ENCODE measurements at regions not wholly inside any gene's neighbourhood (a gene's known extent, or its start where the extent isn't known, plus 50 kb on each side); places are given as distances from the start of the nearest gene placed in this dataset.
A peak's percentile ranks its signal among the peaks of the same experiment; 100 is the strongest.
"Not testable (repeated sequence)": the region's sequence is repeated elsewhere in the genome, so short reads cannot be mapped to it uniquely, and the experiment has no call there.

DNA sequence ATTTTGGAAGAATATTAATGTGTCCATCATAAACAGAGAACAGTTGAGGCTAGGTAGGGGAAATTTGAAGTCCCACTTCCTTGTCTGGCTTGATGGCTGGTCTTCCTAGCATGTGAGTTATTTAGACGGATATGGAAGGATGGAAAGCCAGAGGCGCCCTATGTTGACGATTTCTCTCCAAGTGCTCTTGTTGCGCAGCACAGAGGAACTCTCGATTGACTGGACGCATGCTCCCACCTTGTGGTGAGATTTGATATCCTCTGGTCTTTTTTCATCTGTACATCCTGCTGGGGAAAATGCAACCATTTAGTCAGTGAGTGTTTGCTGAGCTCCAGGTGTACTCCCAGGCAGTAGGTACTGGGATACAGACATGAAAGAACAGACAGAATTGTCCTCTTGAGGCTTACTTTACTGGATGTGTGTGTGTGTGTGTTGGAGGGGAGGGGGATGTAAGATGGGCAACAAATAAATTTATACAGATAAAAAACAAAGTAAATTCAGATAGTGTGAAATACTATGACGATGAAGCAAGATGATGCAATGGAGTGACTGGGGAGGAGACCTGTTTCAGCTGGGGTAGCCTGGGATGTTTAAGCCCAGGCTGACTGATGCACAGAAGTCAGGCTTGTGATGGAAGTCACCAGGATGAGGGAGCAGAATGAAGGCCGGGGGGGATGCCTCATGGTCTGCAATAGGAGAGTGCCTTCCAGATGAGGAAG, 137.2 kb downstream of the TRIM43 start:
- DNase-seq = peak; percentile 93

DNA sequence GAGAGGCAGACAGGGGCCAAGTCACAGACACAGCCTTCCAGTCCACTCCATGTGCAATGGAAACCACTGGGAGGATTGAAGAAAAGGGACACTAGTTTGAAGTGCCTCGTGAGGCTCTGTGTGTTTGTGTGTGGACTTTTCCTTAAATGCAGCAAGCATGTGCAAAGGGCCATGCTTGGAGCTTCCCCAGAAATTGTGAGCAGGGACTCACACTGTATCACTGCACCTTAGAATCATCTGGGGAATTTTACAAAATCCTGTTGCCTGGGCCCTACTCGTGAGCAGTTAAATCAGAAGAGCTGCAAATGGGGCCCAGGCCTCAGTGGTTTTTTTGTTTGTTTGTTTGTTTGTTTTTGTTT, 137.8 kb downstream of the TRIM43 start:
- no peak for DNase-seq

DNA sequence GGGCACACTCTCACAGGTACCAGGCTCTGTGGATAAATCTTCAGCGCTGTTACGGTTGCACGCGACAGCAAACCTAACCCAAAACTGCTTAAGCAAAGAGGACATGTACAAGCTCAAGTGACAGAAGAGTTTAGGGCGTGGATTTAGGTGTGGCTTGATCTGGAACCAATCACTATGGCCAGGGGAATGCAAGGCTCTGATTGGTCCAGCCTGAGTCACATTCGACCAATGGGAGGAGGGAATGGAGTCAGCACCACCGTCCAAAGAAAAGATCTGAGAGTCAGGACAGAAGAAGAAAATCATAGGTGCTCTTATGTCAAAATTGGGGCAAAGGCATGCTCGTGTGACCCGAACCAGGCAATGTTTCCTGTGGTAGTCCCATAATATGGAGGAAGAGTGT, 139.0 kb downstream of the TRIM43 start:
- DNase-seq = no peak

DNA sequence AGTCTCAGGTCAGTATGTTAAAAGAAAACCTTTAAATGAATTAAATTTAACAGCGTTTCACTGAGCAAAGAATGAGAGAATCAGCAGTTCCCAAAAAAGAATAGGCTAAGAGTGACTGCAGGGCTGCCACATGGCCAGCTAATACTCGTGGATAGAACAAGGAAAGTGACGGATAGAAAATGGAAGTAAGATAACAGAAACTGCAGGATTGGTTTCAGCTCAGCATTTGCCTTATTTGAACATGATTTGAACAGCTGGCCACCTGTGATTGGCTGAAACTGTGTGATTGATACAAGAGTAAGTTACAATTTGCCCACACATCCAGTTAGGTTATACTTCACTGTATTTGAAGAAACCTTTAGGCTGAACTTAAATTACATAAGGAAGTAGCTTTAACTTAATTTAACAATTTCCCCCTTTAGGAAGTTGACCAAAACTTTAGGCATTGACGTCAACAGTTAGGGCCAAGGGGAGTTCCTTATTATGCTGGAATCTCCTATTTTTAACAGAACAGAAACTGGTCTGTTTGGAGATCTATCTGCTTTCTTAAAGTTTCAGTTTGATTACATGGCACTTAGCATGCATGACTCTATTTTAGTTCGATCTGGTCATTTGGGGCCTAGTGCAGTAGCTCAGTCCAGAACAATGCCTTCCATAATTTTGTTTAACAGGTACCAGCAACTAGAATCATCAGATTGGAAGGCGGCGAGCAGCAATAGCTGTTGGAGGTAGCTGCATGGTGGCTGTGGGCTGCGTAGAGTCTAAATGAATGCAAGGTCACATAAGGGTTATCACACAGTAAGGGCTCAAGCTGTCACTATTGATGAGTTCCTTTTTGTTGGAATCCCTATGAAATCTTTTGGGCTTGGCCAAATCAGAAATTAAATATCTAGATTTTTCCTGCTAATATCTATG, 143.4 kb downstream of the TRIM43 start:
- no peak for DNase-seq

DNA sequence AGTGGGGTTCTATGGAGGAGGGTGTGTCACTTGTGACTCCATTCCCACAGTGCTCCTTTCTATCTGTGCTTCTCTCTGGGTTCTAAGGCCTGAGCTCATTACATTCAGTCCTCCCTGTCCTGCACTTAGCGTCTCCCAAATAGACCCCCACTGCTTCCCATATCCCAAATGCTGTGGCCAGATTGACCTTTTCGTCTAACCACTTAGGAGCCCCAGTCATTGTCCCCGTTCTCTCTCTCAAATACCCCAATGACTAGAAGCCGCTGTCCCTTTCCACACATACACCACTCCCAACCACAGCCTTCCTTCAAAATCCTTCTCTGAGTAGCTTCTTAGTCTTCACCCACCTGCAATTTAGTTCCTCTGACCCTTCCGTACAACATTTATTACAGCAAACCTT, 146.5 kb downstream of the TRIM43 start:
- no peak for DNase-seq

DNA sequence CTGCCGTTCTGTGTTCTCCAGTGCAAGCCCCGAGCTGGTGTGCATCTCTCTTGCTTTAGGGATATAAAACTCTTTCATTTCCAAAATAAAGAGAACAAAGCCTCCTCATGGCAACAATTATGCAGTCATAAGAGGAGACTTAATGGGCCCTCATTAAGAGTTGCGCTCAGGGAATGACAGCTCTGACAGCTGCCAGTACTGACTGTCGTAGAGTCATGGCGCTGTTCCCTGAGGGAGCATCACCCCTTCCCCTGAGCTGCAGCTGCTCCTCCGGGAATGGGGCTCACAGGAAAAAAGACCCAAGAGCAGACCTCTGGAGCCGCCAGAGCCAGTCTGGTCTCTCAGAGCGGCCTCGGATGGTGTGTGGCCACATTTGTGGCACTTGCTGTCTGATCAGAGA, 160.3 kb downstream of the TRIM43 start:
- DNase-seq = peak; percentile 59

DNA sequence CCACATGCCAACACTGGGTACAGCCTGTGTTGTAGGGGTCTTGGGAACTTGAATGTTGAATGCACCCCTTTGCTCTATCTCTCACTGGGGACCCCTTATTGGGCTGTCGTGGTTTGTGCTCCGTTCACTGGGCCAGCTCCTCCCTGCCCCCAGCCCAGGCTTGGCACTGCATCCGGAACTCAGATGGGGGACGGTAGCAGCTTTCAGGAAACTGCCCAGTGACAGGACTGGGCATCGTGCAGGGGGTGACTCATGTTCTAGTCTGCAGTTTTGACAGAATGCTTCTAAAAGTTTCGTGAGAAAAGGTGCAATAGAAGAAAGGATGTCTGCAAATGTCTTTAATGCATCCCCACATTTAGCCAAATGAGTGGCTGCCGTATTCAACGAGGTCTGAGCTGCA, 162.0 kb downstream of the TRIM43 start:
- not testable (repeated sequence) for DNase-seq

DNA sequence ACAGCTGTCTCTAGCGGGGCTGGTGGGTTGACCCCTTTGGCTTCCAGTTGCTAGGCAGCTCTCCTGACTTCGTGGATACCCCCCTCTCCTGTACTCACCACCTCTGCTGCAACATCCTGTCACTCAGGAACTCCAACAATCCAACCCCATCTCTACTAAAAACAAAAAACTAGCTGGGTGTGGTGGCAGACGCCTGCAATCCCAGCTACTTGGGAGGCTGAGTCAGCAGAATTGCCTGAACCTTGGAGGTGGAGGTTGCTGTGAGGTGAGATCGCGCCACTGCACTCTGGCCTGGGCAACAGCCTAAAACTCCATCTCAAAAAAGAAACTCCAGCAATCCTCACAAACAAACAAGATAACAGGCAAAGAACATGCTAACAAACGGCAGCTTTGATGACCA, 162.4 kb downstream of the TRIM43 start:
- DNase-seq = not testable (repeated sequence)

DNA sequence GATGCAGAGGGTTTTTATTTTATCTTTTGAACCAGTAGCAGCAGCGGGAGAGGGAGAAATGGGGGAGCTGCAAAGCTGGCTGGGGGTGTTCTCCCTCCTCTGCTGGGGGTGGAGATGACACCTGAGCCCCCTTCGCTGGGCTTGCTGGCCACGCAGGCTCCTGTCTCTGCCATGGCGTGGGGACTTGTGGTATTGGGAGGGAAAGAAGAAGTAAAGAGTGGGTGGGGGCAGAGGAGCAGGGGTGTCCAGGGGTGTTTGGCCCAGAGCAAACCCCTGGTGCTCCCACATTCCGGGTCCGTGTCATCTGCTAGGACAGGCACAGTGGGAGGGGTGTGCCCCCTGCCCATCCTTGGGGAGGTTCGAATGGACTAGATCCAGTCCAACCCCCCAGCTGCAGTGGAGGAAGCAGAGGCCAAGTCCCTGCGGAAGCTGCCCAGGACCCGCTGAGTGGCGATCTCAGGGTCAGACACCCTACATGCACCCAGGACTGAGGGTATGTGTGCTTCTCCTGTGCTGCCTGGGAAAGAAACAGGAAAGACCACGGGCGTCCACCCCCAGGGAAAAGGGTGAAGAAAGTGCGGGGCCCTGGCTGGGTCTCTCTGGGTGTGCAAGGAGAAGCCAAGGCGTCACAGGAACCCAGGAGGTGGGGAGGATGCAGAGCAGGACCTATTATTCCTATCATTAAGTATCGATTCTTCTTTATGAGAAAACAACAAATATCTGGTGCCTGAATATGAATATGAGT, 163.2 kb downstream of the TRIM43 start:
- not testable (repeated sequence) for DNase-seq

DNA sequence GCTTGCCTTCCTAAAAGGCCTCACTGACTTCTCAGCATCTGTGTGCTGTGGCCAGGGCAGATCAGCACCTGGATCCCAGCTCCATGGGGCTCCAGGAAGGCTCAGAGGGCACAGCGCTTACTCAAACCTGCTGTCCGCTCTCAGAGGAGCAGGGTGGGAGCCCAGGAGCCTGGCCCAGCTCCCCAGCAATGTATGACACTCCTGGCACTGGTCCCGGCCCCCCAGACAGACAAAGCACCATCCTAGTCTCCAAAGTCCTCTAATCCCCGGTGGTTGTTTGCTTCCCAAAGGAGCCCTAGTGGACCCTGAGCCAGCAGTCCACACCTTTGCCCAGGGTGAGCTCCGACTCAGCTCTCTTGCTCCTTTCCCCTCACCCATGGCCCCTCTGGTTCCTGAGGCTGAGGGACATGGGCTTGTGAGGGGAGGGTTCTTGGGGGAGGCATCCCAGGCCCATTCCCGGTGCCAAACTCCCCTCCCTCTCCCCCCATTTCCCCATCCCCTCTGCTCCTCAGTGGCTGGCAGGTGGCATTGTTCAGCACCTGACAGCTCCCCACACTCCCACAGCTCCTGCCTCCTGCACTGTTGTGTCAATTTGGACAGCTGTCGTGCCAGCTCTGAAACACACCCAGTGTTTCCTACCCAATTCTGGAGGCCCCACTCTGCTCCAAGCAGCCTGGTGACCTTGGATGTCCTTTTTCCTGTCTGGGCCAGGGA, 164.3 kb downstream of the TRIM43 start:
- not testable (repeated sequence) for DNase-seq

DNA sequence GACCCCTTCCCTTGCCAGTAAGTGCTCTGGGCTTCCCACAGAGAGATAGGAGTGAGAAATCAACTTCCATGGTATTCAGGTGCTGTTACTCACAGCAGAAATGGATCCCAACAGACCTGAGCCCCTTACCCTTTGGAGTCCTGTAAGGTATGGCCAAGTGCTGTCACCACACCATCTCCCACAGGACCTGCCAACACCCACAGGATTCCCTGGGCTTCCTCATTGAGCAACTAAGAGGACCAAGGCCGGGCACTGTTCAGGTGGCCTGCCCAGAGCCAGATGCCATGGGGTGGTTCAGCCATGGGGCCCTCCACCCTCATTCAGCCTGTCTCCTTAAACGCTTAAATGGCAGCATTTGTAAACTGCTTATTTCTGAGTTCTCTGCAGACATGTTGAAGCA, 166.2 kb downstream of the TRIM43 start:
- no peak for DNase-seq

DNA sequence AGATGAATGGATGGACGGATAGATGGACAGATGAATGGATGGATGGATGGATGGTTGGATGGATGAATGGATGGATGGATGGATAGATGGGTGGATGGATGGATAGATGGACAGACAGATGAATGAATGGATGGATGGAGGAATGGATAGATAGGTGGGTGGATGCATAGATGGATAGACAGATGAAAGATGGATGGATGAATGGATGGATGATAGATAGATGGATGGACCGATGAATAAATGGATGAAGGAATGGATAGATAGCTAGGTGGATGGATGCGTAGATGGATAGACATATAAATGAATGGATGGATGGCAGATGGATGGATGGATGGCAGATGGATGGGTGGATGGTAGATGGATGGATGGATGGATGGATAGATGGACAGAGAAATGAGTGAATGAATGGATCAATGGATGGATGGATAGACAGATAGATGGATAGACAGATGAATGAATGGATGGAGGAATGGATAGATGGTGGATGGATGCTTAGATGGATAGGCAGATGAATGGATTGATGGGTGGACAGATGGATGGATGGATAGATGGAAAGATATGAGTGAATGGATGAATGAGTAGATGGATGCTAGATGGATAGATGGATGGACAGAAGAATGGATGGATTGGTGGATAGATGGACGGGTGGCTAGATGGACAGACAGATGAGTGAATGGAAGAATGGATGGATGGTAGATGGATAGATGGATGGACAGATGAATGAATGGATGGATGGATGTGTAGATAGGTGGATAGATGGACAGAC, 167.9 kb downstream of the TRIM43 start:
- no peak for DNase-seq

DNA sequence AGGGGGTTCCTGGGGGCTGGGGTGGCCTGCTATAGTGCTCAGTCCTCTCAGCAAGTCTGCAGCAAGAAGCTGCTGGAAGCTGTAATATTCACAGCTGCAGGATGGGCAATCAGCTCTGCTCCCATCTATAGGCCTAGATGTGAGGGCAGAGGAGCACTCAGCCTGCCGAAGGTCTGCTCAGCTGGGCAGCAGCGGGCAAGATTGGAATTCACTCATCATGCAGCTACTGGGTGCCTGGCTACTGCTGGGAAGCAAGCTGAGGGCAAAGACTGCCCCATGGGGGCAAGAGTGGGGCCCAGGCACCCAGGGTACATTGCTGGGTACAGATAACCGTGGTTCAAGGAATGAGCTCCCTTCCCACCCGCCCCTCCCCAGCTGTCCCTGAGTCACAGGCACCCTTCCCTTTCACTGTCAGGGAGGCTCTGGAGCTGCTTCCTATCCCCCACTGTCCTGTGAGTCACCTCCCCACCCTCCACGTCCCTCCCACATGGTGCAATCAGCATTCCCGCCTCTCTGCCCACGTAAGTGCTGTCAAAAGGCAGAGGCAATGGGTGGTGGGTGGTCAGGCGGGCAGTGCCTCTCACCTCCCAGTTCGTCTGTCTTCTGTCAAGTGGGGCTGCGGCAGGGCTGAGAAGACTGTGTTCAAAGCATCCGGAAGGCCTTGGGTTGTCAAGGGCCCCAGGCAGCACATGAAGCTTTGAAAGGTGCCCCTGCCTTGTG, 169.2 kb downstream of the TRIM43 start:
- no peak for DNase-seq

DNA sequence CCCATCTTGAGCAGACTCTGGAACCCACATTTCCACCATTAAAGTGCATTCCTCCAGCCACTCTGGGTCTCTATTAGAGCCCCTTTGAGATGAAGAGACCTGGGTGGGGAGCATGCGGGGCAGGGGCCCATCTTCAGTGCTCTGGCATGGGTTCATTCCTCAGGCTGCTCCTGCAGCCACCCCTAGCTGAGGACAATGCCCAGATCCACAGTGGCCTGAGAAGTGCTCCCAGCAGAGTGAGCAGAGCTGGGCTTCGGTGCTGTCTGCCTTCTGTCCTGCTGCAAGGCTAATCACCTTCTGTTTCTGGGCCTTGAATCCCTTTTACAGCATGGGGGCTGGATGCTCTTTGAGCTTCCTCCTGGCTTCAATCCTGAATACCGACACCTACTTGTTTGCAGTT, 169.8 kb downstream of the TRIM43 start:
- DNase-seq = no peak

DNA sequence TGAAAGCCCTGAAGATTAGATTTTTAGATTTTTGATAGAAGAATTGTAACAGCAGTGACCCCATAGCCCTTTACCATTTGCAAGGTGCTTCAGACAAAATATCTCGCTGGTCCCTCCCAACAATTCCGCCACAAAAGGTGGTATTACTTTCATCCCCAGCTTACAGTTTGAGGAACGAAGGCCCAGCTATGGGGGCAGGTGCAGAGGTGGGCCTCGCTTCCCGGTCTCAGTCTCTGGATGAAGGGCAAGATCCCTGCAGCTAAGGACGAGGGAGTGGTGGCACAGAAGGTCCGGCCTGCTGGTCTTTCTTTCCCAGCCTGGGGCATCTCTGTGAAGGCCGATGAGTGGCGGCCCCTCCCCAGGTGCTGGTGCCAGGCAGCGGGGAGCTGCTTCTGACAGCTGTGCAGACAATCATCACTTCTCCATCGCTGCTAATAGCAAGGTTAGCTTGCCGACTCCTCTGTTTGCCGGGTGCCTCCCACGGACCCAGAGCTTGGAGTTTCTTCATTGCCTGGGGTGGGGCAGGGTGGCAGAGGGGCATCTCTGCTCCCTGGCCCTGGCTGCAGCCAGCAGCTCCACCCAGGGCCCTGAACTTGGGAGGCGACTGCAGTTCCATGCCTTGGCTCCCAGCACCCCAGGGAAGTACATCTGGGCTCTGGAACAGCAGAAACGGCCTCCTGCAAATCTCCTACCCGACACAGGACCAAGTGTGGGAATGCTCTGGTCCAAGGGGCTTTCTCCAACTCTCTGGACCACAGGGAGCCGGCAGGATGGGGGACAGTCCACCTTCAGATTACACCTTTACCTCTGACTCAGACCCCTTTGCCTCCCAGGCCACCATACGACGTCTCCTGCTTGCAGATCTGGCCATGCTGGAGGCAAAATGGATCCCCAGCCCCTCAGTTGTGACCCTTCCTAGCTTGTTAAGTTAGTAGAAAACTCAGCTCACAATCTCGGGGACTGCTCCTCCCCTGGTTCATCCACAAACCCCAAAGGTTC, 170.5 kb downstream of the TRIM43 start:
- DNase-seq = not testable (repeated sequence)

DNA sequence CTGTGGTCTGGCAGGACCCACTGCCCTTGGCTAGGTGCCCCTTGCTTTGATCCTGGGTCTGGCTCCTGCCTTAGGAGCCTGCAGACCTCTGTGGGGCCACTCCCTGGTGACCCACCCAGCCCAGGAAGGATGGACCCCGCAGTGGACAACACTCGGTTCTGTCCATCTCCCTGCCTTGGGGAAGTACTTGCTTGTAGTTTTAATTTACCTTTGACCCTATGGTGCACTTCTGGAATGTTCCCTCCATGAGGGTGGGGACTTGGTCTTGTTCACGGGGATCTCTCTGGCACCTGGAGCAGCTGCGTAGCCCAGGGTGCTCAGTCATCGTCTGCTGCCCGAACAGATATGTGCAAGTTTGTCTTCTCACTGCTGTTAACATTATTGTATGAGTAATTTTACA, 171.3 kb downstream of the TRIM43 start:
- DNase-seq = not testable (repeated sequence)

DNA sequence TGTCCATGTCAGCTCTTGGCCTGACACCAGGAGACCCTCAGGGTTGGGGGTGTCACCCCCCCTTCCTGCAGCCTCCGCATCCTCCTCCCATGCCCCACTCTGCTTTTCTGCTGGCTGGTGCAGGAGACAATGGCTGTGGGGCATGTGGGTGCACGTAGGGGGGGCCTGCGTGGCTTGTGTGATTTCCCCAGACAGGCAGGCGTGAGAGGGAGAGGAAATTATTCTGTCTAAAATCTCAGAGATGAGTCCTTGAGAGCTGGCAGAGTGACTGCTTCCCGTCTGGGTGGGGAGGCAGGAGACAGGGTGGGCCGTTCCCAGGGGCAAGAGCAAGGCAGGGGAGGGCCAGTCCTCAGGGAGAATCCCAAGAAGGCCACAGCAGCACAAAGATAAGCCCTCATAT, 173.2 kb downstream of the TRIM43 start:
- DNase-seq = not testable (repeated sequence)

DNA sequence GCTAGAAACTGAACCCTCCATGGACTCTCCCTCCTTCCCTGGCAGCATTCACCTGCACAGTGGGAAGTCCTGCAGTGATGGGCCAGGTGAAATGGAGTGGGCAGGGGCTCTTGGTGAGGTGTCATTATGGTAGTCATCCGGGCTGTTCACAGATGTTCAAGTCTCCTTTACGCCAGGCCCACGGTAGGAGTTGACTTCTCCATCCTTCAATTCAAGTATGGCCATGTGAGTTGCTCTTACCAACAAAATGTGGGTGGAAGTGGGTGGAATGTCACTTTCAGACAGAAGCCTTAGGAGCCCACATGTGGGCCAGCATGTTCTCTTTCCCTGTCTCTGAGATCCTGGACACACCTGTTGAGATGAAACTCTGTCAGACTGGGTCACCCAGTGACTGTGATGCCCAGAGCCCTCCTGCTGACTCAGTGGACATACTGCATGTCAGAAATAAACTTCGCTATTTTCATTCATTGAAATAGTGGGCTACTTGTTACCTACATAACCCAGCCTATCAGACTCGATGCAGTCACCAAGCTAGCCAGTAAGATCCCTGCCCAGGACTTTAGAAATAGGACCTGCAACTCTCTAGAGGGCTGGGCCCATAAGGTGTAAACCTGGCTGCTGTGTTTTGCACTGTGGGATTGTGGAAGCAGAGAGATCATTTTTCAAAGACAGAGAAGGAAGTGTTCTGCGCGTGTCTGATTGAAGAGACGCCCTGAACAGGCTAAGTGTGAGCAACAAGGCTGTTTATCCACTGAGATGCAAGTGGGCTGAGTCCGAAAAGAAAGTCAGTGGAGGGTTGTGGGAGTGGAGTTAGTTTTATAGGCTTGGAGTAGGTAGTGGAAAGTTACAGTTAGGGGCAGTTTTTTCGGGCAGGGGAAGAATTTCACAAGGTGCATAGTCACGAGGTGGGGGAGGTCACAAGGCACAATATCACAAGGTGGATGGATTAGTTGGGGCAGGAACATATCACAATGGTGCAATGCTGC, 174.4 kb downstream of the TRIM43 start:
- not testable (repeated sequence) for DNase-seq

DNA sequence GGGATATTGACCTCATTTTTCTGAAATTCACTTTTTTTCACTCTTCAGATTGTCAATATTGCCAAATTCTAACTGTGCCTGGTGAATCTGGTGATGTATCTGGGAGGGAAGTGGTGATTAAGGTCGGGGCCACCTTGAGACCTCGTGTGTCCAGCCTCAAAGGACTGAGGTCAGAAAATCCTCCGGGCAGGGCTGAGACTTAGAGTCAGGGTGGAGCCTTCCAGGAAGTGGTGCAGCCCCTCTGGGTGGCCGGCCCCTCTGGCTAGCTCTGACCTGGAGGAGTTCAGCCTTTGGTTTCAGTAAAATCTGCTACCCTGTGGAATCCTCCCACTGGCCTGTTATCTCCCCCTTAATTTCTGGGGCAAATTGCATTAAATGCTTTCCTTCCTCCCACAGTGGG, 175.7 kb downstream of the TRIM43 start:
- not testable (repeated sequence) for DNase-seq

All from eye (tissue), 1 donor.